NCI-H1417 treated with DMSO at 0.1 percent for 48 hours (cell line): ENCODE measurements at regions not wholly inside any gene's neighbourhood (a gene's known extent, or its start where the extent isn't known, plus 50 kb on each side); places are given as distances from the start of the nearest gene placed in this dataset.

ENCODE experiments used
- DNase-seq: peaks from one replicate; lab custom pipeline; 2025; lab: John Stamatoyannopoulos, UW

- no peak for DNase-seq
Measured at GRCh38 chr4:79466621-79467020, 58.6 kb upstream of the GK2 start.
